LNCaP clone FGC (cell line): ENCODE measurements at regions not wholly inside any gene's neighbourhood (a gene's known extent, or its start where the extent isn't known, plus 50 kb on each side); places are given as distances from the start of the nearest gene placed in this dataset.
"Not testable (repeated sequence)": the region's sequence is repeated elsewhere in the genome, so short reads cannot be mapped to it uniquely, and the experiment has no call there.

Experiments
- DNase-seq: peaks from one replicate; pipeline ENCODE4 v3.0.0-alpha.2; 2011; ENCODE audit warnings: low read depth
- H3K4me3 ChIP-seq: 2 replicates; pipeline ENCODE4 v1.5.1; 2011; ENCODE audit warnings: mild to moderate bottlenecking, low read depth, low read length, control low read depth
- TF ChIP-seq, protein P1 (sequence below): IDR thresholded peaks from 2 replicates; pipeline ENCODE4 v1.5.1; 2012; ENCODE audit warnings: mild to moderate bottlenecking; ENCODE audit not compliant: control insufficient read depth, insufficient read depth; ENCODE audit errors: extremely low read depth

DNA sequence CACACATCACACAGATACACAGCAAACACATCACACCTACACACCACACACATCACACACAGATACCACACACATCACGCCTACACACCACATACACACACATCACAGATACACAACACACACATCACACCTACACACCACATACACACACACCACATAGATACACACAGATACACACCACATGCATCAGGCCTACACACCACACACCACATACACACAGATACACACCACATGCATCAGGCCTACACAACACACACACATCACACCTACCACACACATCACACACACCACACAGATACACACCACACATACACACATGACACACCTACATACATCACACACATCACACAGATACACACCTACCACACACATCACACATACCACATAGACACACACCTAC lies 158.8 kb downstream of the NDUFA10 start:
- H3K4me3 ChIP-seq = no peak overlapping the region
- DNase-seq = no peak
- TF ChIP-seq, protein P1, sequence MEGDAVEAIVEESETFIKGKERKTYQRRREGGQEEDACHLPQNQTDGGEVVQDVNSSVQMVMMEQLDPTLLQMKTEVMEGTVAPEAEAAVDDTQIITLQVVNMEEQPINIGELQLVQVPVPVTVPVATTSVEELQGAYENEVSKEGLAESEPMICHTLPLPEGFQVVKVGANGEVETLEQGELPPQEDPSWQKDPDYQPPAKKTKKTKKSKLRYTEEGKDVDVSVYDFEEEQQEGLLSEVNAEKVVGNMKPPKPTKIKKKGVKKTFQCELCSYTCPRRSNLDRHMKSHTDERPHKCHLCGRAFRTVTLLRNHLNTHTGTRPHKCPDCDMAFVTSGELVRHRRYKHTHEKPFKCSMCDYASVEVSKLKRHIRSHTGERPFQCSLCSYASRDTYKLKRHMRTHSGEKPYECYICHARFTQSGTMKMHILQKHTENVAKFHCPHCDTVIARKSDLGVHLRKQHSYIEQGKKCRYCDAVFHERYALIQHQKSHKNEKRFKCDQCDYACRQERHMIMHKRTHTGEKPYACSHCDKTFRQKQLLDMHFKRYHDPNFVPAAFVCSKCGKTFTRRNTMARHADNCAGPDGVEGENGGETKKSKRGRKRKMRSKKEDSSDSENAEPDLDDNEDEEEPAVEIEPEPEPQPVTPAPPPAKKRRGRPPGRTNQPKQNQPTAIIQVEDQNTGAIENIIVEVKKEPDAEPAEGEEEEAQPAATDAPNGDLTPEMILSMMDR = no peak

DNA sequence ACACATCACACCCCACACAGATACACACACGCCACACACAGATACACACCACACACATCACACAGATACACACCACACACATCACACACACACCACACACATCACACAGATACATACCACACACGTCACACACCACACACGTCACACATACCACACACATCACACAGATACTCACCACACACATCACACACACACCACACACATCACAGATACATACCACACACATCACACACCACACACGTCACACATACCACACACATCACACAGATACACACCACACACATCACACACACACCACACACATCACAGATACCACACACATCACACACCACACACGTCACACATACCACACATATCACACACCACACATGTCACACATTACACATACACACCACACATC lies 159.3 kb downstream of the NDUFA10 start:
- DNase-seq, H3K4me3 ChIP-seq: not testable (repeated sequence)

DNA sequence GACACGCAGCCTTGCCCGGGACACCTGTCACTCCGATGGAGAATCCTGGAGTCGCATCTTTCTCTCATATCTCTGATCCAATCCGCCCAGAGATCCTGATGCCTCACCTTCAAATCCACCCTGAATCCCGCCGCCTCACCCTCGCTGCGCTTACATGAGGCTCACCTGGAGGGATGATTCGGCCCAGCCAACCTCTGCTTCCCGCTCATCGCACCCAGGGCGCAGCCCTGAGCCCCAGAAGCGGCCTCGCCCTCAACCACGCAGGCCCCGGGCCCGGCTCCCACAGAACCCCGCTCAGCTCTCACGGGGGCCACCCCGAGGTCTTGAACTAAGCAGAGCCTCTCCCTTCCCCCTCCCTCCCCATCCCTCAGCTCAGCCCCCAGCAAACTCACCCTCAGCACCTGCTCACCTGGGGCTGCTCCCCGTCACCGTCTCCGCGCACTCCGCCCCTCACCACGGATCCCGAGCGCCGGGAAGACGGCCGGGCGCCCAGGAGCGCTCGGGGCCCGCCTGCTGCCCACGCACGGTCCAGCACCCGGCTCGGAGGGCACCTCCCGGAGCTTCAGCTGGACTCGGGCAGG lies 160.0 kb downstream of the NDUFA10 start:
- DNase-seq = no peak
- TF ChIP-seq, protein P1 = no peak
- H3K4me3 ChIP-seq = no peak overlapping the region

DNA sequence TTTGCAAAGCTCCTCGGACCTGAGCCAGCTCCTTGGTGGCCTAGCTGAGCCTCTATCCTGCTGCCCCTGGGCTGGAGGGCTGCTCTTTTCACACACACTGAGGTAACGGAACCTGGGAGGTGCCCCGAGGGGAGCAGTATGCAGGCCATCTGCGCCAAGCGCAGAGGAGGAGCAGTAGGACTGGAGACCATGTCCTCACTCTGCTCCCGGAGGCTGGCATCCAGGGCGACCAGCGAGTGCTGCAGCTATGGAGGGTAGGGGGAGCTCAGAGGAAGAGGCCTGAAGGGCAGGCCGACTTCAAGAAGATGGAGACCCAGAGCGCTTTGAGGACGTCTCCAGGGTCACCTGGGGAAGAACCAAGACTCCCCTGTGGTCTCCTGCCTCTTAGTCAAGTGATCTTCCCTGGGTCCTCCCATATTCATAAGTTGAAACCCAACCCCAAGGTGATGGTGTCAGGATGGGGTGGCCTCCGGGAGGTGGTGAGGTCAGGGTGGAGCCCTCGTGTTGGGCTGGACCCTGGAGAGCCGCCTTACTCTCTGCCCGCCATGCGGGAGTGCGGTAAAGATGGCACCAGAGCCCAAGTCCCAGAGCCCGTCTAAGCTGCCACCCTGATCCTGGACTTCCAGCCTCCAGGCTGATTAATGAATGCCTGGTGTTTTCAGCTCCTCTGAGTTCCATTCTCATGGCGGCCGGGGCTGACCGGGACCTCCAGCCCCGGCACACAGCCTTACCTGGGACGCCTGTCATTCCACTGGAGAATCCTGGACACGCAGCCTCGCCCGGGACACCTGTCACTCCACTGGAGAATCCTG lies 160.7 kb downstream of the NDUFA10 start:
- no peak for DNase-seq
- H3K4me3 ChIP-seq = no peak overlapping the region
- TF ChIP-seq, protein P1 = no peak

DNA sequence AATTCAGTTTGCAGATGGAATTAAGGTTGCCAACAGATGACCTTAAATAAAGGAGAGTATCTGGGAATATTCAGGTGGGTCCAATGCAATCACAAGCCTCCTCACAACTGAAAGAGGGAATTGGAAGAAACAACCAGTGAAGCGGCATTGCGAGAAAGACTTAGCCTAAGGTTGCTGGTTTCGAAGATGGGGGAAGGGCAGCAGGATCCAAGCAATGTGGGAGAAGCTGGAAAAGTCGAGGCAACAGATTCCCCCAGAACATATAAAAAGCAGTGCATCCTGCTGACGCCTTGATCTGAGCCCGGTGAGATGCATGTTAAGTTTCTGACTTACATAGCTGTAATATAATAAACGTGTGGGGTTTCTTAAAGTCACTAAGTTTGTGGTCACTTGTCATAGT lies 162.5 kb downstream of the NDUFA10 start:
- DNase-seq = no peak
- no peak overlapping the region for H3K4me3 ChIP-seq
- TF ChIP-seq, protein P1 = no peak

DNA sequence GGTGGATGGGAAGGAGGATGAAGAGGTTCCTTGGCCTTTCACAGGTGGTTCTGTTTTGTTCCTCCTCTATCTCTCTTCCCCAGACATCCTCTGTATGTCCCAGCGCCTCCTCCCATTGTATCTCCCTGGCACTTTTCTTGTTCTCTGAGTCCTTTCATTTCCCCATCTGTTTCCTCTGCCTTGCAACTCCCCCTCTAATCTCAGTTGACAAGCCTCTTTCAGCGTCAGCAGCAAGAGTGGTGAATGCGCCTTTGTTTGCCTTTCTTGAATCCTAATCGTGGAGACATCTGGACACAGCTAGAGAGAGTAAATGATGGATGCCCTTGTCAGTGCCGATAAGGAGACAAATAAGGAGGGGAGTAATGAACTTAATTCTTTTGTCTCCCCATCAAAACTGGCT lies 167.0 kb downstream of the NDUFA10 start:
- no peak for DNase-seq

DNA sequence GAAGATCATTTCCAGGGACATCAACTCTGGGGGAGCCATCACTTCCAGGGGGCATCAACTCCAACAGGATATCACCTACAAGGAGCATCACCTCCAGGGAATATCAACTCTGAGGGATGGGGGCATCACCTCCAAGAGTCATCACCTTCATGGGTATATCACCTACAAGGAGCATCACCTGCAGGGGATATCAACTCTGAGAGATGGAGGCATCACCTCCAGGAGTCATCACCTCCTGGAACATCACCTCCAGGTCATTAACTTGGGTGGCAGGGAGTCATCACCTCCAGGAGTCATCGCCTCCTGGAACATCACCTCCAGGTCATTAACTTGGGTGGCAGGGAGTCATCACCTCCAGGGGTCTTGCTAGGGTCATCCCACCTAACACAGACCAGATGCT lies 167.6 kb downstream of the NDUFA10 start:
- TF ChIP-seq, protein P1 = no peak
- no peak overlapping the region for H3K4me3 ChIP-seq
- DNase-seq = no peak

More for the DNA sequence above, 167.0 kb downstream of the NDUFA10 start:
- TF ChIP-seq, protein P1 = no peak
- no peak overlapping the region for H3K4me3 ChIP-seq
